GM10248 (cell line): ENCODE measurements at regions not wholly inside any gene's neighbourhood (a gene's known extent, or its start where the extent isn't known, plus 50 kb on each side); places are given as distances from the start of the nearest gene placed in this dataset.

ENCODE experiments used
- CTCF ChIA-PET: fragments of 300-600 bp; sonication (Branson Sonifier 250); formaldehyde crosslinking; extraction: SDS; loops from one replicate; lab custom pipeline; 2021; ENCODE audit warnings: antibody characterized with exemption; lab: Yijun Ruan, JAX
- POLR2A ChIA-PET: fragments of 350-650 bp; sonication (Branson Sonifier 250); formaldehyde crosslinking; extraction: SDS; loops from one replicate; lab custom pipeline; 2020; ENCODE audit warnings: antibody characterized with exemption; lab: Yijun Ruan, JAX
- DNase-seq: peaks from one replicate; pipeline ENCODE4 v3.0.0; 2012; ENCODE audit errors: extremely low spot score
- CTCF ChIP-seq: IDR thresholded peaks from 2 replicates; pipeline ENCODE4 v1.5.1; 2012; ENCODE audit warnings: mild to moderate bottlenecking, low read depth; ENCODE audit errors: extremely low read depth, missing control alignments, control extremely low read depth

GRCh38 chr3:22916933-22917332 lies 286.2 kb upstream of the UBE2E2 start:
- POLR2A ChIA-PET: no interaction called here
- CTCF ChIA-PET: interaction anchor here (2.0 kb wide), 1 partner anchor 28 kb away, joined by 4 read pairs; no protein-coding TSS in a partner anchor
- no peak for TF ChIP-seq CTCF
- DNase-seq: no peak

DNA sequence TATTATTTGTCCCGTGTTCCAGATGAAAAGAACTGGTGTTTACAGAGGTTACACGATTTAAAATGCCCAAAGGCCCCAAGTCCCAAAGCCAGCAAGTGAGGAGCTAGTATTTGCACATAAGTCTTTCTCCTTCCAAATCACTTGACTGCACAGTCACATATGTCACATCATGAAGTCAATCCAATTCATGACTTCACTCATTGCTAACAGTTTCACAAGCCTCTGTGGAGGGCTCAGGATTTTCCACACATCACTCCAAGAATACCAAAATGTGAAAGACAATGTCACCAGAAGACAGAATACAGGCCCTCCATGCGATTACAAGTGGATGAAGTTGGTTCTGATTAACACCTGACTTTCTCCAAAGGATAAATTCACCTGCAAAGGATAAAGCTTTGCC lies 283.1 kb upstream of the UBE2E2 start:
- no peak for DNase-seq
- CTCF ChIA-PET: no interaction called here
- POLR2A ChIA-PET: no interaction called here
- TF ChIP-seq CTCF: no peak

DNA sequence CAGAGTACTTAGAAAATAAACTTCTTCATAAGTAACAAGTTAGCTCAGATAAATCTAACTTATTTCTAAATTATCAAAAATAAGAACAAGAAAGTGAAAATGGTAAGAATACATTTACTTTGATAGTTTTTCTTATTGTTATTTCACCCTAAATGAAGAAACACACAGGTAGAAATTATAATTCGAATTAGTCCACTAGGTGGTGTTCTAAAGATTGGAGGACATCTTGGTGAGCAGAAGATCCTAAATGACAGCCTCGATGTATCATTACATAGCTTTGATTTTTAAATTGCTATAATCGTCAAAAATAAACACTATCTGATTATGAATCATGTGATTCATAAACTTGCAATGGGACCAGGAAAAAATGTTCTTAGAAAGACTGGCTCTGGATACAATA lies 280.8 kb upstream of the UBE2E2 start:
- DNase-seq: peak; percentile 18
- ChIA-PET CTCF (interaction anchor here (1.2 to 2.7 kb wide), 6 partner anchors 10 to 916 kb away, joined by 3 to 14 read pairs (median 5); no protein-coding TSS in a partner anchor), POLR2A (no interaction called here)
- peak; percentile 40 for TF ChIP-seq CTCF

DNA sequence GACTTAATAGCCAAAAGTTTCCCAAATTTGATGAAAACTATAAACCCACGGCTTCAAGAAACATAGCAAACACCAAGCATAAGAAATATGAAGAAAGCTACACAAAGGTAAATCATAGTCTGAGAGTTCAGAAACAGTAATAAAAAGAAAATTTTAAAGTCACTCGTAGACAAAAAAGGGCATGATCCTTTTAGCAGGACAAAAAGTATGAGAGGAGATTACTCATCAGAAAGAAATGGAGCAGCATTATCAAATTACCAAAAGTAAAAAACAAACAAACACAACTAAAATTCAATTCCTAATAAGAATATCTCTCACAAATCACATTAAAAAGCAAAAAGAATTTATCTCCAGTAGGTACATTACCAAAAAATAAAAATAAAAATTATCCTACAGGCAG lies 279.4 kb upstream of the UBE2E2 start:
- CTCF ChIA-PET: interaction anchor here (2.7 kb wide), 1 partner anchor 35 kb away, joined by 14 read pairs; no protein-coding TSS in a partner anchor
- TF ChIP-seq CTCF: no peak
- no peak for DNase-seq
- POLR2A ChIA-PET: no interaction called here

DNA sequence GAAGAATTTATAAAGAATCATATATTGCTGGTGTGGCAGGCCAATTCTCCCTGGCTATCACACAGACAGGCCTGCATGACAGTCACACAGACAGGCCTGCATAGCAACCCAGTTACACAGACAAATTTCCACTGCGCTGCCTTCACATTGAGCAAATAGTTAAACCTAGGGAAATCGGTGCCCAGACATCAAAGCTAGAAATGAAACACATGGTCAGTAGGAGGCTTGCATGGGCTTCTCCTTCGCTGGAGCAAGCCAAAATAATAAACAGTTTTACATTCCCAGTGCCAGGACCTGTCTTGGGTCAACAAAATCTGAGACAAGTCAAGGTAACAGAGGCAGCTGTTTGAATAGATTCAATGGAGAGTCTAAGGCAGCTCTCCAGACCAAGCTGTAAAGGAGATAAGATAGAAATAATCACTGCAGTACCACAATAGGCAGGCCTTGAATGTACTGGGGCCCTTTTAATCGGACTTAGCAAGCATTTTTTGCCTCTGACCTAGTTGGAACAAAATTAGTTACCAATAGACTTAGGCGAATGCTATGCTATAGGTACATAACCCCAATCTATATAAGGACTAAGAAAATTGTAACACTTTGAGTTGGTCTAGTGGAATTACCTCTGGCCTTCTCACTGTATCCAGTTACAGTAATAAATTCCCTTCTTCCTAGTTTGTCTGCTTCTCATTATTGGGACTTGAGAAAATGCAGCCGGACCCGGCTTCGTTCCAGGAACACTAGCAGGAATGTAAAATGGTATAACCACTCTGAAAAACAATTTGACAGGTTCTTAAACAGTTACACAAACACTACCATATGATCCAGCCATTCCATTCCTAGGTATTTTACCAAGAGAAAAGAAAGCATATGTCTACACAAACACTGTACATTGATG lies 274.7 kb upstream of the UBE2E2 start:
- CTCF ChIA-PET: no interaction called here
- DNase-seq: no peak
- POLR2A ChIA-PET: no interaction called here
- no peak for TF ChIP-seq CTCF

DNA sequence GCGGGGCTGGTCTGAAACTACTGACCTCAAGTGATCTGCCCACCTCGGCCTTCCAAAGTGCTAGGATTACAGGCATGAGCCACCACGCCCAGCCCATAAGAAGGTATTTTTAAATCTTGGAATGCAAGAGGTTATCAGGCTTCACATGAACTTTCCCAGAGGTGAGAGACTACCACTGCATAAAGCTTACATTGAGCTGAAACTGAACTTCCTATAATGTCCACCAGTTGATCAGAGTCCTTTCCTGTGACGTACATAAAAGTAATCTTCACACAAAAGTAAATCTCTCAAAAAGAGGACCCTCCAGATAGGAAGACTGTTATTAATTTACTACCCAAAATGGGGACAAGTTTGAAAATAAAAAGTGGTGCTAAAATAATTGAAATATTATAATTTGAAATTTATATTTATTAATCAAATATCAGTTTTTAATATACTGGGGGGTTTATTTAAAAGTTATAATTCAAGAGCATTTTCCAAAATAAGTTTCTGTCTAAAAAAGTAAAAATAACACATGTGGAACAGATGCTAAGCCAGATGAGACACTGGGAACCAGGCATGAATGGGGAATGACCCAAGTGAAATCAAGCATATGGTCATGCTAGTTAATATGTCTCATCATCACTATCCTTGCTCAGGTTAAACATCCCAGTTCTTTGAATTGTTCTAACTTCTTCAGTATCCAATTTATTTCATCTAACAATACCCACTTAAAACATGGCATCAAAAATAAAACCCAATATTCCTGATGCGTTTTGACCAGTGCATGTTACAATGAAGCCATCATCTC lies 269.9 kb upstream of the UBE2E2 start:
- TF ChIP-seq CTCF: no peak
- ChIA-PET POLR2A (no interaction called here), CTCF (interaction anchor here (1.2 kb wide), 1 partner anchor 17 kb away, joined by 4 read pairs; no protein-coding TSS in a partner anchor)
- DNase-seq: no peak
